ENCODE measurements at regions not wholly inside any gene's neighbourhood (a gene's known extent, or its start where the extent isn't known, plus 50 kb on each side); places are given as distances from the start of the nearest gene placed in this dataset.

- Histone ChIP-seq H3K36me3 (ENCODE audit: insufficient read depth) (no peaks in the 10 kb centered on the region), H3K4me1 (ENCODE audit: insufficient read depth) (no peaks in the 10 kb centered on the region), H3K27ac (ENCODE audit: low read depth) (no peak overlapping the region), H3K4me3 (ENCODE audit: low read depth, low read length) (no peak overlapping the region)
- DNase-seq (ENCODE audit: extremely low spot score) = no peak
- WGBS = 94% methylated on average over 2 of the region's 2 CpGs
Observed at GRCh38 chr12:104846056-104846767, 111.9 kb downstream of the SLC41A2 start.

GRCh38 chr12:104844123-104844522 lies 114.0 kb downstream of the SLC41A2 start:
- no peak for DNase-seq (ENCODE audit: extremely low spot score)
- H3K36me3 ChIP-seq (ENCODE audit: insufficient read depth) = no peaks in the 10 kb centered on the region
- WGBS = 96% methylated on average over 1 of the region's 1 CpG
- H3K27ac ChIP-seq (ENCODE audit: low read depth) = no peak overlapping the region
- no peak overlapping the region for H3K4me3 ChIP-seq (ENCODE audit: low read depth, low read length)
- H3K4me1 ChIP-seq (ENCODE audit: insufficient read depth) = no peaks in the 10 kb centered on the region

GRCh38 chr12:104840262-104840661 lies 117.8 kb downstream of the SLC41A2 start:
- no peak for DNase-seq (ENCODE audit: extremely low spot score)
- H3K27ac ChIP-seq (ENCODE audit: low read depth) = no peak overlapping the region
- no peaks in the 10 kb centered on the region for H3K36me3 ChIP-seq (ENCODE audit: insufficient read depth)
- H3K4me1 ChIP-seq (ENCODE audit: insufficient read depth) = no peaks in the 10 kb centered on the region
- no peak overlapping the region for H3K4me3 ChIP-seq (ENCODE audit: low read depth, low read length)
- WGBS = 85% methylated on average over 1 of the region's 1 CpG

DNA sequence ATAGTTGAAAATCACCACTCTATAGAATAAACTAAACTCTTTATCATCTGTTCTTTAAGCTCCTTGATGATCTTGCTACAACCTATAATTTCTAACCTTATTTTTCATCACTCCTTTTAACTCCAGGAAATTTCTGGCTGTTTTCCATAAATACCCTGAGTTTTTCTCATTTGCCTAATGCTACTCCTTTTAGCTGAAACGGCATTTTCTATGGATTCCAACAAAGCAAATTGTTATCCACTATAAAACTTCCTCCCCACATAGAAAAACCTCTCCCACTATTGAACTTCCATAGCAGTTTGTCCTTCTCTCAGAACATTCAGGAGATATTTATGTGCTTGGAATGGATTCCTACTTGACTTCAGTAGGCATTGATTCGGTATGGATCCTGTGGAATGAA lies 122.8 kb downstream of the SLC41A2 start:
- Histone ChIP-seq H3K27ac (ENCODE audit: low read depth) (no peak overlapping the region), H3K4me3 (ENCODE audit: low read depth, low read length) (no peak overlapping the region), H3K4me1 (ENCODE audit: insufficient read depth) (no peaks in the 10 kb centered on the region), H3K36me3 (ENCODE audit: insufficient read depth) (no peaks in the 10 kb centered on the region)
- WGBS = 88% methylated on average over 2 of the region's 2 CpGs
- DNase-seq (ENCODE audit: extremely low spot score) = no peak

DNA sequence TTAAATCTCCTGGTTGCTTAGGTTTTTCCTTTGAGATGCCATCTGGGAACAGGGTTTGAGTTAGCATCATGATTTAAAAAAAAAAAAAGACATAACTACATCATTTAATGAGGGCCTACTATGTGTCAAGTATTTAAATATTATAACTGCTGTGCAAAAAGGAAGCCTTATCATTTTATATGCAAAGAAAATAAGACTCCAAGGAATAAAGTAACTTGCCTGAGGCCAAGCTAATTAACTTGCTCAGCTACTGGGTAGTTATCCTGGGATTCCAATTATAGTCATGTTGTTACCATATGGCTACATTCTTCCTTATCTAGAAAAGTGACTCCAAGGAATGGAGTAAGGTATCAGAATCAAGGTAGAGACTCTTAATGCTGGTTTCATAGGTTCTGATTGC lies 123.5 kb downstream of the SLC41A2 start:
- DNase-seq (ENCODE audit: extremely low spot score) = no peak
- Histone ChIP-seq H3K4me1 (ENCODE audit: insufficient read depth) (no peaks in the 10 kb centered on the region), H3K27ac (ENCODE audit: low read depth) (no peak overlapping the region), H3K36me3 (ENCODE audit: insufficient read depth) (no peaks in the 10 kb centered on the region), H3K4me3 (ENCODE audit: low read depth, low read length) (no peak overlapping the region)

DNA sequence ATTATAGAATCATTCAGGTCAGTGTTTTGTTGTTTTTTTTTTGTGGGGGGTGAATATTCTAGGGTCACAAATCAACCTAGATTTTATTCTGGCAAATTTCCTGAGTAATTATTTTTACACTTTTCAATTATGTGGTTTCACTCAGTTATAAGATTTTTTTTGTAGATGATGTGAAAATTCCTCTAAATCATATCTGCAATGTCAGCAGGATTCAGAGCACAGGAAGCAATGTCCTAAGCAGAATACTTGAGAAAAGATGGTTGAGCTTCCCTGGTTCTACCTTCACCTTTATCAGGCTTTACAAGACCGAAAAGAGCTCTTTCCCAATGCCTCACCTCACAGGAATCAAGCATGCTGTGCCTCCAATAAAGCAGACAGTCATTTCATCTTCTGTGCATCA lies 124.3 kb downstream of the SLC41A2 start:
- DNase-seq (ENCODE audit: extremely low spot score) = no peak
- Histone ChIP-seq H3K27ac (ENCODE audit: low read depth) (no peak overlapping the region), H3K4me1 (ENCODE audit: insufficient read depth) (no peaks in the 10 kb centered on the region), H3K36me3 (ENCODE audit: insufficient read depth) (no peaks in the 10 kb centered on the region), H3K4me3 (ENCODE audit: low read depth, low read length) (no peak overlapping the region)
- 99% methylated on average over 1 of the region's 1 CpG for WGBS

GRCh38 chr12:104828015-104828414 lies 130.1 kb downstream of the SLC41A2 start:
- no peak for DNase-seq (ENCODE audit: extremely low spot score)
- 78% methylated on average over 7 of the region's 7 CpGs for WGBS
- Histone ChIP-seq H3K4me1 (ENCODE audit: insufficient read depth) (no peaks in the 10 kb centered on the region), H3K36me3 (ENCODE audit: insufficient read depth) (no peaks in the 10 kb centered on the region), H3K27ac (ENCODE audit: low read depth) (no peak overlapping the region), H3K4me3 (ENCODE audit: low read depth, low read length) (no peak overlapping the region)

DNA sequence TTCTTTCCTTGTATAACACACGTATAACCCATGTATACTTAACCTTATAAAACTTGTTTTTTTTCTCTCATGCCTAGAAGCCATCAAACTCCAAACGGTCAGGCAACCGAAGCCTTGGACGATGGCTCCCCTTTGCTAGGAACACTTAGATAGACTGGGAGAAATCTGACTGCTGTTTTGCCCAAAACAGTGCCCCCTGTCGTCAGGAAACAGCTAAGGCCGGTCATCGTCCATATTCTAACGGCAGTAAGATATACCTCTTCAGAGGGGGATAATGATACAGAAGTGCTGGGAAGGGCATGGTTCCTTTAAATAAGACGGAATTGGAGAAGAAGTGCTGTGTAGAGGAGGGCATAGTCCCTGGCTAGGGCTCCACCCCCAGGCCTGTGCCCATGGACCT lies 130.5 kb downstream of the SLC41A2 start:
- Histone ChIP-seq H3K4me1 (ENCODE audit: insufficient read depth) (no peaks in the 10 kb centered on the region), H3K27ac (ENCODE audit: low read depth) (no peak overlapping the region), H3K36me3 (ENCODE audit: insufficient read depth) (no peaks in the 10 kb centered on the region), H3K4me3 (ENCODE audit: low read depth, low read length) (no peak overlapping the region)
- WGBS = 67% methylated on average over 9 of the region's 9 CpGs
- no peak for DNase-seq (ENCODE audit: extremely low spot score)

DNA sequence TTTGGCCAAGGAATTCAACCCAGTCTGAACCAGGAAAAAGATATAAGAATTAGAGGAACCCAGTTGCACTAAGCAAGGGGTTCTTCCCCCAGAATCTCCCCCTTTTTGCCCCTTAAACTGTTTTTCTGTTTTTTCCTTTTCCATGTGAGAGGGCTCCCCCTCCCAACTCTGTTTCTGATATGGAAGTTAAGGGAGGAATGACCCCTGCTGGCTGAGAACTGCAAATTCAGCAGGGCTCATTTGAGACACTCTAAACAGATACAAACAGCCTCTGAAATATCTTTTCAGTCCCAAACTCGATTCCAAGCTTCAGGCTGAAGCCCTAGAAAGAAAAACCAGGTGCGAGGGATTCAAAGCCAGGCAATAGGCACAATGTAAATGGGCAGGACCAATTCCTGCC lies 132.7 kb downstream of the SLC41A2 start:
- Histone ChIP-seq H3K4me1 (ENCODE audit: insufficient read depth) (no peaks in the 10 kb centered on the region), H3K27ac (ENCODE audit: low read depth) (no peak overlapping the region), H3K4me3 (ENCODE audit: low read depth, low read length) (no peak overlapping the region), H3K36me3 (ENCODE audit: insufficient read depth) (no peaks in the 10 kb centered on the region)
- WGBS = 84% methylated on average over 2 of the region's 2 CpGs
- DNase-seq (ENCODE audit: extremely low spot score) = no peak

DNA sequence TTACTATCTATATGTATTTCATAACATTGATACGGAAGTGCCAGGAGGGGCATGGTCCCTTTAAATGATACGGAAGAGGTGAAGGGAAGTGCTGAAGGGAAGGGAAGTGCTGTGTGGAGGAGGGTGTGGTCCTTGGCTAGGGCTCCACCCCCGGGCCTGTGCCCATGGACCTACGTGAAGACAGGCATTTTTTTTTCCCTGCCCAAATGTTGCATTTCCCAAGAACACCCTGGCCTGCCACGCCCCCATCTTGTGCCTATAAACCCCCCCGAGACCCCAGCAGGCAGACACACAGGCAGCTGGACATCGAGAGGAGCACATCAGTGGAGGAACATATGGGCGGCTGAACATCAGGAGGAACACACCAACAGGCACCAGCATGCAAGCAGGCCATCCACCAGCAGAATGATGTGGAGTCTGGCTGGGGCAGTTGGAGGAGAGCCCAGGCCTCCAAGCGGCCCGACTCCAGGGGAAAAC lies 134.1 kb downstream of the SLC41A2 start:
- DNase-seq (ENCODE audit: extremely low spot score) = no peak
- WGBS = 85% methylated on average over 10 of the region's 10 CpGs
- no peak overlapping the region for H3K4me3 ChIP-seq (ENCODE audit: low read depth, low read length)
- H3K36me3 ChIP-seq (ENCODE audit: insufficient read depth) = no peaks in the 10 kb centered on the region
- H3K4me1 ChIP-seq (ENCODE audit: insufficient read depth) = no peaks in the 10 kb centered on the region
- H3K27ac ChIP-seq (ENCODE audit: low read depth) = no peak overlapping the region

DNA sequence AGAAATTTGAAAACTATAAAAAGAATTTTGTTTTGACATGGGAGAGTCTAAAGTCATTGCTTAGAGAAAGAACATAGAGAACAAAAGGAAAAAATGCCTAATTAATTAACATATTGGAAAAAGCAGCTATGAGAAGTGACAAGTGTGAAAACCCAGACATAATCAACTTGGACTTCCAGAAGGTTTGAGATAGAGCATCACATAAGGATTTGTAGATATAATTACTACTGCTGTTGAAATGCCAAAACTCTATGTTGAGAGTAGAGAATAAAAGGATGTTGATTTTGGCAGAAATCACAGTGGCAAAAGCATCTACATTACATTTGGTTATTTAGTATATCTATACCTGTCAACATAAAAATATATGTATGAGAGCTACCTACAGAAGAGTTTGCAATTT lies 135.1 kb downstream of the SLC41A2 start:
- no peaks in the 10 kb centered on the region for H3K36me3 ChIP-seq (ENCODE audit: insufficient read depth)
- no peaks in the 10 kb centered on the region for H3K4me1 ChIP-seq (ENCODE audit: insufficient read depth)
- no peak overlapping the region for H3K27ac ChIP-seq (ENCODE audit: low read depth)
- H3K4me3 ChIP-seq (ENCODE audit: low read depth, low read length) = no peak overlapping the region
- no peak for DNase-seq (ENCODE audit: extremely low spot score)

GRCh38 chr12:104816845-104817503 lies 141.1 kb downstream of the SLC41A2 start:
- Histone ChIP-seq H3K27ac (ENCODE audit: low read depth) (no peak overlapping the region), H3K4me3 (ENCODE audit: low read depth, low read length) (no peak overlapping the region), H3K36me3 (ENCODE audit: insufficient read depth) (no peaks in the 10 kb centered on the region), H3K4me1 (ENCODE audit: insufficient read depth) (no peaks in the 10 kb centered on the region)
- 81% methylated on average over 4 of the region's 4 CpGs for WGBS
- DNase-seq (ENCODE audit: extremely low spot score) = no peak

DNA sequence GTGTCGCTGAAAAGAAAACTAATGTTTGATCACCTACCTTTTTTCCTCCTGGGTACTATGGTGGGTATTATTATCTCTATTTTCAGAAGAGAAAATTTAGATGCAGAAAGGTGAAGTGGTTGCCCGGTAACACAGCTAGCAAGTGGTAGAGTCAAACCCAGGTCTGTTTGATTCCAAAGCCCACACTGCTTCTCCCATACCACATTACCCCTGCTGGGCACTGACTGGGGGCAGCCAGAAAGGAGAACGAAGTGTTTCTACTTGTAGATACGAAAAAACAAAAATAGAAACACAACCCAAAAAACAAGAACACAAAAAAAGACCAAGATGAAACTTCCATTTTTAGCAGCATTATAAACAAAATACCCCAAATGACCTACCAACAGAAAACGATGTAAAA lies 142.2 kb downstream of the SLC41A2 start:
- Histone ChIP-seq H3K36me3 (ENCODE audit: insufficient read depth) (no peaks in the 10 kb centered on the region), H3K4me1 (ENCODE audit: insufficient read depth) (no peaks in the 10 kb centered on the region), H3K4me3 (ENCODE audit: low read depth, low read length) (no peak overlapping the region), H3K27ac (ENCODE audit: low read depth) (no peak overlapping the region)
- WGBS = 86% methylated on average over 5 of the region's 5 CpGs
- no peak for DNase-seq (ENCODE audit: extremely low spot score)

GRCh38 chr12:104814944-104815343 lies 143.1 kb downstream of the SLC41A2 start:
- DNase-seq (ENCODE audit: extremely low spot score) = no peak
- no peak overlapping the region for H3K27ac ChIP-seq (ENCODE audit: low read depth)
- WGBS = 57% methylated on average over 3 of the region's 3 CpGs
- no peaks in the 10 kb centered on the region for H3K36me3 ChIP-seq (ENCODE audit: insufficient read depth)
- no peak overlapping the region for H3K4me3 ChIP-seq (ENCODE audit: low read depth, low read length)
- H3K4me1 ChIP-seq (ENCODE audit: insufficient read depth) = no peaks in the 10 kb centered on the region

All from urinary bladder (tissue), 3 donors.